ENCODE measurements at regions not wholly inside any gene's neighbourhood (a gene's known extent, or its start where the extent isn't known, plus 50 kb on each side); places are given as distances from the start of the nearest gene placed in this dataset.

DNA sequence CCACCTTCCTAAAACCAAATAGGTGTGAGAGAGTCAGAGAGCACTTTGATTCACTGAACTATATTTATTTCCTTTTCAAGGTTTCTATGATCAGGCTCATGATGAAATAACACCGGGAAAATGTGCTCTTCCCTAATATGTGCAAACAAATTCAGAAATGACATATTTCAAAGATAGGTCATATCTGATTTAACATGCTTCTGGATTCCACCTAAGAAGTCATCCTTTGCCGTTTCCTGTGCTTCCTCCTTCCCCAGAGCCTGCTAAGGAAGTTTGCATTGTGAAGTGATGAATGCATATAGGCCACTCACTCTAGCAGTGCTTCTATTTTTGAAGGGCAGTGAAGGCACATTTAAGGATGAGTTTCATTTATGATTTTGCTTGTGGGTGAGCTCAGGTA lies 327.6 kb downstream of the TDRD15 start:
- DNase-seq = no peak

GRCh38 chr2:21452263-21452662 lies 328.5 kb downstream of the TDRD15 start:
- DNase-seq = no peak

DNA sequence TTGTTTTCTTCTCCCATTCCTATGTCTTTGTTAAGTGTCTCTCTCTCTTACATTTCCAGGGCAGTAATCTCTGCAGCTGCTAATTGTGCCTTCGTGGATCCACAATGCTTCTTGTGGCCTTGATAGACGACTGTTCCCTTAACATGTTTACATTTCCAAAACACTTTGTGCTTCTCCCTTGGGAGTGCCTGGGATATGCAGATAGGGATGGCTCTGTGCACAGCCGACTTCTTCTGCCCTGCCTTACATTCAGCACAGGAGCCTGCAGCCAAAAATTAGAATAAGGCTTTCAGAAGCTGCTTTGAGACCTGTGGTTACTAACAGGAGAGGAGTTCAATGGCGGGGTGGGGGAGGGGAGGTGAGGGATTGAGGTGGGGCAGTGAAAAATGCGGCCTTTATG lies 328.9 kb downstream of the TDRD15 start:
- DNase-seq = no peak

DNA sequence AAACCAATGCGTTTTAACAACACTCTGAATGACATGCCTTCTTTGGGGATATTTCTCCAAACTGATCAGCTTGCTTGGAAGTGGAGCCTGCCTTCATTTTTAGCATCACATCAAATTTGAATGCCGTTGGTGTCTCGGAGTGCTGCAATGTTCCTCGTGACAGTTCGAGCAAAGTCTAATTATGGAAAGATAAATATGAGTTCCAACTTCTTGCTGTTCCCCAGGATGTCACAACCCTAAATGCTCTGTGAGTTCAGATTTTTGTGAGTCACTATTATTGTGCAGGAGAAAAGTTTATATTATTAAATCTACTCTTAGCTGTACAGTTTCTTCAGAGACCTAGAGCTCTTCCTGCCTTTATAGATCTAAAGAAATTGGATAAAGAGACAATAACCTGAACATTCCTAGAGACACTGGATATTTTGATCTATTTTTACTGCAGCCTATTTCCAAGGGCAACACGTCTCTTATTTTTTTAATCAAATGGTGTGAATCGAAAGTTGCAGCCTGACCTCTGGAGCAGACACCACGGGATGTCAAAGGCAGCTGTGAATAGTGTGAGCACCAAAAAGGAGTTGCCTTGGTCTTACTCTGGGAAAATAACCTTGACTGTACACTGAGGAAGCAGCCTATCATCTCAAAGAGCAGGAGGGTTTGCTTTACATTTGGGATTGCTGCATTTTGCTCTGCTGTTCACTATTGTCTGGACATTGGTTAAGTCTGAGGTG lies 330.1 kb downstream of the TDRD15 start:
- DNase-seq = no peak

DNA sequence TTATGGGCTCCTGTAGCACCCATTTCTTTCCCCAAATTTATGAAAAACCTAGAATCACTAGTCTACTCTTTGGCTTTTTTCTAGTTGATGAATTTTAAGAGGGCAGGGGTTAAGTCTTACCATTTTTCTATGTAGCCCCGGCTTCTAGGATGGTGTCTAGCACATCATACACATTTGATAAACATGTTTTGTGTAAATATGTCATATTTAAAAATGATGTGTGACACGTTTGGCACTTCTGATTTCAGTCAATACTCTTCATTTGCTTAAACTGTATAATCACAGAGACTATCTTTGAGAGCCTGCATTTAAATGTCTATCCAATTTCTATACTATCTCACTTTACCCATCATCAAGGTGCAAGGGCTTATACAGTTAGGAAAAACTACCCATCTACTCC lies 331.1 kb downstream of the TDRD15 start:
- DNase-seq = no peak

DNA sequence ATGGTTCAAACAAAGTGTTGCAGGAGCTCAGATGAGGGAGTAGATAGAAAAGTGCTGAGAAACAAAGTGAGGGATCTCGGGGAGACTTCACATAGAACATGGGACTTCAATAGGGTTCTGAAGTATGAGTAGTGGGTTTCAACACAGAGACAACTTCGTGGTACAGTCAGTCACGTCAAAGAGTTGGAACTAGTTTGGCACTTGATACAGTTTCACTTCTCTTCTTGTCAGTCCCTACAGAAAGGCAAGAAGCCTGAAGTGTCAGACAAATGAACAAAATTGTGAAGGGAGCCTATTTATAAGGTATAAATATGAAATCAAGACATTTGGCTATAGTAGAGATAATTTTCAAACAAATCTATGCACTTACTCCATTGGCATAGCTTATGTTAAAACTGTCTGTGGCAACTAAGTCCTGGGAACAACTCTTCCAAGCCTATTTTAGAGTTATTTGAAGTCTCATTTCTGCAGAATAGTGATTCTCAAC lies 338.0 kb downstream of the TDRD15 start:
- no peak for DNase-seq

DNA sequence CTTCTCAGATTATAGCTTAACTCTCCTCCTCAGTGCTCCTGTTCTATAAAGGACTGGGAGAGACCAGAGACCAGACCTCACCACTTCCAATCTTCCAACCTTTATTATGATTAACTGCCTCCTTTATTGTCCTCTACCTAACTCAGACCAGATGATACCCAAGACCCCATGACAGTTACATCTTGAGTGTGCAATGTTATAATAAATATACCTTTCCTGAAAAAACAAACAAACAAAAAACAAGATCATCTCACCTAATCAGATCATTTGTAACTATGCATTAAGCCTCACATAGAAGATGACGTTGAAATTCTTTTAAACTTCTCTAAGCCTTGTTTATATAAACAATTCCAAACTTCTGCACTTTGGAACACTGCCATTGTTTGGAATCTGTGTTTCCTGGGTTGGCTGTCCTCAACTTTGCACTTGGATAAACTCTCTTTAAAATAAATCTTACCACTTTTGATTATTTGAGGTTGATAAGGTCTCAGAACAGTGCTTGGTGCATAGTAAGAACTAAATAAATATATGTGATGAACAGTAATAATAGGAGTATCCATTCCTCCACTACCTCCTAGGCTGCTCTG lies 342.7 kb downstream of the TDRD15 start:
- no peak for DNase-seq

DNA sequence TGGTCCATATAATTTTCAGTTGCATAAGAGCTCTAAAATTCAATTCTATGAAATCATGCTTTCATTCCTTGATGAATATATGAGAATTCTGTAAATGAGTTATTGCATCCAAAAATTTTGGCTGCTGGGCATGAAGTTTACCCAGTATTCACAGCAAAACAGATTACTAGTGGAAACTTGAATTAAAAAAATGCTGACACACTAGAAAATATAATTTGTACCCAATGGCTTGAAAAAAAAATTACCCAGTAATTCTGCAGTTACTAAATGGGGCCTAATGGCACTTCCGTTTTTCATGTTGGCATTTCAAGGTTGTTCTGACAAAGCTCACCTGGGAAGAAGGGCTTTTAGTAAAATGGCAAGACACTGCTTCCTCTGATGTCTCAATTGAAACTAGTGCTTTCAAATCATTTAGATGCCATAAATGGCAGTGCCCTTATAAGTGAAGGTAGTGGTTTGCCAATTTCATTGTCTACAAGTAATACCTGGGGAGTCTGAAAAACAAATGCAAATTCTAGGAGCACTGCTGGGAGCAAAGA lies 343.6 kb downstream of the TDRD15 start:
- DNase-seq = no peak

- DNase-seq = no peak
Measured at GRCh38 chr2:21467910-21468309, 344.1 kb downstream of the TDRD15 start.

- DNase-seq = no peak
Measured at GRCh38 chr2:21468624-21469023, 344.9 kb downstream of the TDRD15 start.

- no peak for DNase-seq
Measured at GRCh38 chr2:21469158-21469557, 345.4 kb downstream of the TDRD15 start.

GRCh38 chr2:21469564-21469963 lies 345.8 kb downstream of the TDRD15 start:
- DNase-seq = no peak

GRCh38 chr2:21480162-21480561 lies 356.4 kb downstream of the TDRD15 start:
- no peak for DNase-seq

- no peak for DNase-seq
Measured at GRCh38 chr2:21484643-21485042, 360.9 kb downstream of the TDRD15 start.

GRCh38 chr2:21486445-21486844 lies 362.7 kb downstream of the TDRD15 start:
- no peak for DNase-seq

DNA sequence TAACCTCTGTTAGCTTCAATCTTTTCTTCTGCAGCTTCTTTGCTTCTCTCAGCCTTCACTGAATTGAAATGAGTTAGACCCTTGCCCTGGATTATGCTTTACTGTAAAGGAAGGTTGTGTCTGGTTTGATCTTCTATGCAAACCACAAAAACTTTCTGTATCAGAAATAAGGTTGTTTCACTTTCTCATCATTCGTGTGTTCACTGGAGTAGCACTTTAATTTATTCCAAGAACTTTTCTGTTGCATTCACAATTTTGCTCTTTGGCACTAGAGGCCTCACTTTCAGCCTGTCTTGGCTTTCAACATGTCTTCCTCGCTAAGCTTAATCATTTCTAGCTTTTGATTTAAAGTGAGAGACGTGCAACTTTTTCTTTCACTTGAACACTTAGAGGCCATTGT lies 365.3 kb downstream of the TDRD15 start:
- DNase-seq = no peak

DNA sequence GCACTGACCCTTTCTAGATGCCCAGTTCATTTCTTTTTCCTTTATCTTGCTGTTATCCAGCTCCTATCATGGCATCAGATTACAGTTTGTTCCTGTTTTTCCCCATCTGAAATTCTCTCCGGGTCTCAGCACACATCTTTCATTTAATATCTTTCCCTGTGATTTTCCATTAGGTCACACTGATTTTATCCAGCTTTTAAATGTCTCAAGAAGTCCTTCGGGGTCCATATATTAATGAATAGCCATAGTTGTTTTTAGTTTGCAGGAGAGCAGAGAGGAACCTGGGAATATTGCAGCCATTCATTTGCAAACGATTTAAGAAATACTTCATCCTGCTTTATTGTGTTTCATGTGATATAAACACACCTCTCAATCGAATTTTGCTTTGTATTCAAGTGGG lies 374.2 kb downstream of the TDRD15 start:
- DNase-seq = no peak

- DNase-seq = no peak
Measured at GRCh38 chr2:21500401-21500945, 376.7 kb downstream of the TDRD15 start.

- DNase-seq = no peak
Measured at GRCh38 chr2:21501376-21502027, 377.7 kb downstream of the TDRD15 start.

DNA sequence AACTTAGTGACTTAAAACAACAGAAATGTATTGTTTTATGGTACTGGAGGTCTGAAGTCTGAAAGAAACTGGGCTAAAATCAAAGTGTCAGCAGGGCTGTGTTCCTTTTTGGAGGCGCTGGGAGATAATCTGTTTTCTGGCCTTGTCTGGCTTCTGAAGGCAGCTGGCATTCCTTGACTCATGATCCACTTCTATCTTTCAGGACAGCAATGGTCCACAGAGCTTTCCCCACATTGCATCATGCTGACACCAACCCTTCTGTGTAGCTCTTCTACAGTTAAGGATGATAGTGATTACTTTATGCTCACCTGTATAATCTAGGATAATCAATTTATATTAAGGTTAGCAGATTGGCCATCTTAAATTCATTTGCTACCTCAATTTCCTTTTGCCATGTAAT lies 392.1 kb downstream of the TDRD15 start:
- DNase-seq = no peak

DNA sequence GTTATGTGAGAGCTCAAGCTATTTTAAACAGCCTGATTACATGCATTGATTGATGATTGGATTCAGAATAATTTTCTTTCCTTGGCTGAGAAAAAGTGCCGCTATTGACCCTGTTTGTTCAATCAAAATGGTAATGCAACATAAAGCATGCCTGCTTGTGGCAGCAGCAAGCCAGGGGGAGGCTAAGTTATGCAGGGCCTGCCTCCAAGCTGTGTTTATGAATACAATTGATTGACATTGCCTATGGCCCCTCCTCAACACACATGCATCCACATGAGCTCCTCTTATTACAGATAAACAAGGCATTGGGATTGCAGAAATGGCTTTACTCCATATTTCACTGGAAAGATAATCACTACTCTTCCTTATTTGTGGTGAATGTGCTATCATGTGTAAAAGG lies 395.6 kb downstream of the TDRD15 start:
- no peak for DNase-seq

DNA sequence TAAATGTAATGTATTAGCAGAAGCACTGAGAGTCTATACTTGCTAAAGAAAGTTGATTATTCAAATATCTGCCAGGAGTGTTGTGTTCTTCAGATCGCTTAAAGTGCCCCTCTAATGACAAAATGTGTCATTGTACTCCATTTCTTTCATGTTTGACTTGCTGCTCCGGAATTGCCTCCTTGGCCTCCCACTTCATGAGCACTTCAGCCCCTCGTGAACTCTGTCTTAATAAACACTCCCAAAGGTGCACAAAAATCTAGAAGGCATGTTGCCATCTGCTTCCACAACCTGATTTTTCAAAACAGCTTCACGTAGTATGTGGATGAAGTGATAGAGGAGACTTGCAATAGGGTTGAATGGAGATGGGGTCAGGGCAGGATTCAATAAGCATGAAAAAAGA lies 396.1 kb downstream of the TDRD15 start:
- no peak for DNase-seq

- DNase-seq = no peak
Measured at GRCh38 chr2:21535826-21536225, 412.1 kb downstream of the TDRD15 start.

GRCh38 chr2:21539685-21540084 lies 415.9 kb downstream of the TDRD15 start:
- DNase-seq = no peak

All from activated naive CD4-positive, alpha-beta T cell treated with anti-CD3 and anti-CD28 coated beads, Interleukin-2, amount 50 U/mL, for 16 hours (primary cell).